ENCODE measurements at regions not wholly inside any gene's neighbourhood (a gene's known extent, or its start where the extent isn't known, plus 50 kb on each side); places are given as distances from the start of the nearest gene placed in this dataset.

GRCh38 chr1:38716229-38716628 lies 143.3 kb downstream of the RRAGC start:
- DNase-seq = no peak

- no peak for DNase-seq
Observed at GRCh38 chr1:38715415-38715814, 144.2 kb downstream of the RRAGC start.

- DNase-seq = no peak
Observed at GRCh38 chr1:38712046-38712445, 147.5 kb downstream of the RRAGC start.

- DNase-seq = no peak
Observed at GRCh38 chr1:38708701-38709258, 150.8 kb downstream of the RRAGC start.

- no peak for DNase-seq
Observed at GRCh38 chr1:38701088-38701487, 158.5 kb downstream of the RRAGC start.

GRCh38 chr1:38700077-38700470 lies 159.5 kb downstream of the RRAGC start:
- DNase-seq = no peak

GRCh38 chr1:38699330-38700076 lies 160.1 kb downstream of the RRAGC start:
- no peak for DNase-seq

GRCh38 chr1:38697387-38697786 lies 162.2 kb downstream of the RRAGC start:
- DNase-seq = no peak

GRCh38 chr1:38696371-38696770 lies 163.2 kb downstream of the RRAGC start:
- DNase-seq = no peak

GRCh38 chr1:38693759-38694158 lies 165.8 kb downstream of the RRAGC start:
- no peak for DNase-seq

- DNase-seq = no peak
Observed at GRCh38 chr1:38693031-38693430, 166.5 kb downstream of the RRAGC start.

- no peak for DNase-seq
Observed at GRCh38 chr1:38690790-38691449, 168.7 kb downstream of the RRAGC start.

- no peak for DNase-seq
Observed at GRCh38 chr1:38686927-38687255, 172.7 kb downstream of the RRAGC start.

GRCh38 chr1:38686167-38686926 lies 173.2 kb downstream of the RRAGC start:
- no peak for DNase-seq

GRCh38 chr1:38685388-38685787 lies 174.2 kb downstream of the RRAGC start:
- no peak for DNase-seq

GRCh38 chr1:38680801-38681510 lies 178.6 kb downstream of the RRAGC start:
- DNase-seq = peak; percentile 1

GRCh38 chr1:38677756-38678155 lies 181.8 kb downstream of the RRAGC start:
- no peak for DNase-seq

- DNase-seq = no peak
Observed at GRCh38 chr1:38677311-38677710, 182.3 kb downstream of the RRAGC start.

GRCh38 chr1:38672692-38673091 lies 186.9 kb downstream of the RRAGC start:
- DNase-seq = no peak

- DNase-seq = no peak
Observed at GRCh38 chr1:38671221-38671620, 188.4 kb downstream of the RRAGC start.

GRCh38 chr1:38670544-38671122 lies 188.9 kb downstream of the RRAGC start:
- no peak for DNase-seq

- DNase-seq = no peak
Observed at GRCh38 chr1:38667626-38668025, 191.9 kb downstream of the RRAGC start.

Data from hindlimb muscle (tissue), 1 donor.